Endothelial cell of umbilical vein (primary cell): ENCODE measurements at regions not wholly inside any gene's neighbourhood (a gene's known extent, or its start where the extent isn't known, plus 50 kb on each side); places are given as distances from the start of the nearest gene placed in this dataset.

Experiments
- BruUV-seq: library from RNA; stranded (reverse); fragments of 400-500 nt; replicated peaks from 2 replicates; lab custom pipeline; 2021; lab: Mats Ljungman, UMichigan
- CTCF ChIA-PET: fragments of 300-600, 350-600 bp; sonication (Branson Sonifier 250); formaldehyde crosslinking; loops from one replicate; lab custom pipeline; 2021; ENCODE audit warnings: antibody characterized with exemption, inconsistent platforms; lab: Charles Lee
- POLR2A ChIA-PET: fragments of 300-600, 350-600 bp; sonication (Branson Sonifier 250); formaldehyde crosslinking; loops from one replicate; lab custom pipeline; 2021; ENCODE audit warnings: antibody characterized with exemption, inconsistent platforms; lab: Charles Lee
- DNase-seq: peaks from one replicate; pipeline ENCODE4 v3.0.0-alpha.2; 2011; ENCODE audit warnings: low read depth, low spot score
- FAIRE-seq: peaks from 2 replicates; lab custom pipeline; 2011; peaks lifted over from hg19 to GRCh38; lab: Jason Lieb, UNC
- H2AFZ ChIP-seq: 2 replicates; pipeline ENCODE4 v1.6.0; 2012; ENCODE audit warnings: low read depth, low read length, control low read depth, inconsistent platforms
- H3K27ac ChIP-seq: 2 replicates; pipeline ENCODE4 v1.5.1; 2011; ENCODE audit warnings: low read depth, mild to moderate bottlenecking, control low read depth, low read length, moderate library complexity; ENCODE audit not compliant: insufficient read depth
- H3K27me3 ChIP-seq, 2 experiments: 2 replicates each; pipeline versions ENCODE4 v1.6.0 to v1.6.1; 2011; ENCODE audit warnings: low read length in 2 of 2, mixed read lengths in 1 of 2; ENCODE audit not compliant: control insufficient read depth in 2 of 2, insufficient read depth in 2 of 2
- H3K36me3 ChIP-seq, 2 experiments: 2 replicates in 1 of 2; 3 replicates in 1 of 2; pipeline ENCODE4 v1.5.1; 2011; ENCODE audit warnings: low read length in 2 of 2, mild to moderate bottlenecking in 1 of 2, moderate library complexity in 1 of 2; ENCODE audit not compliant: control insufficient read depth in 2 of 2, insufficient read depth in 2 of 2; ENCODE audit errors: extremely low read depth in 1 of 2
- H3K4me1 ChIP-seq: 3 replicates; pipeline ENCODE4 v1.5.1; 2011; ENCODE audit warnings: mild to moderate bottlenecking, low read length; ENCODE audit not compliant: control insufficient read depth, insufficient read depth; ENCODE audit errors: extremely low read depth
- H3K4me2 ChIP-seq: 2 replicates; pipeline ENCODE4 v1.6.1; 2011; ENCODE audit warnings: low read length, control low read depth, mixed read lengths; ENCODE audit not compliant: insufficient read depth
- H3K4me3 ChIP-seq, 3 experiments: fragments of 200-600 bp in 1 of 3; sonication (generic), shearing (Covaris generic) in 1 of 3; replicated peaks in 1 of 3; 2 replicates each; pipeline ENCODE4 v1.5.1; 2011 to 2016; ENCODE audit warnings: control low read depth in 3 of 3, low read length in 3 of 3, mild to moderate bottlenecking in 2 of 3, inconsistent platforms in 1 of 3, low read depth in 1 of 3, moderate library complexity in 1 of 3; ENCODE audit not compliant: insufficient read depth in 1 of 3
- H3K79me2 ChIP-seq: 2 replicates; pipeline ENCODE4 v1.6.0; 2012; ENCODE audit warnings: low read length, inconsistent platforms; ENCODE audit not compliant: control insufficient read depth, insufficient read depth
- H3K9ac ChIP-seq: replicated peaks from 2 replicates; pipeline ENCODE3; 2011; ENCODE audit warnings: low read length, control low read depth; ENCODE audit not compliant: insufficient read depth; ENCODE audit errors: extremely low read depth
- H3K9me1 ChIP-seq: replicated peaks from 3 replicates; pipeline ENCODE4 v1.6.0; 2011; ENCODE audit warnings: mild to moderate bottlenecking, low read length; ENCODE audit not compliant: control insufficient read depth, insufficient read depth; ENCODE audit errors: extremely low read depth
- H3K9me3 ChIP-seq: replicated peaks from 2 replicates; pipeline ENCODE4 v1.5.1; 2012; ENCODE audit warnings: low read length, inconsistent platforms; ENCODE audit not compliant: control insufficient read depth, insufficient read depth
- H4K20me1 ChIP-seq: replicated peaks from 2 replicates; pipeline ENCODE3; 2011; ENCODE audit warnings: mild to moderate bottlenecking, low read length; ENCODE audit not compliant: control insufficient read depth, insufficient read depth; ENCODE audit errors: extremely low read depth
- EZH2 ChIP-seq: IDR thresholded peaks from 2 replicates; pipeline ENCODE4 v1.6.1; 2012; ENCODE audit warnings: borderline replicate concordance, low read depth, mild to moderate bottlenecking, moderate library complexity, low read length, inconsistent platforms; ENCODE audit not compliant: severe bottlenecking
- FOS ChIP-seq: IDR thresholded peaks from 2 replicates; pipeline ENCODE4 v1.6.1; 2011; ENCODE audit warnings: mild to moderate bottlenecking, low read length, moderate library complexity, borderline replicate concordance; ENCODE audit not compliant: insufficient read depth
- GATA2 ChIP-seq: IDR thresholded peaks from 2 replicates; pipeline ENCODE4 v1.7.0; 2011; ENCODE audit warnings: low read depth, mild to moderate bottlenecking, moderate library complexity, mixed read lengths, low read length; ENCODE audit not compliant: insufficient read length, insufficient read depth
- JUN ChIP-seq: IDR thresholded peaks from 2 replicates; pipeline ENCODE4 v1.6.1; 2011; ENCODE audit warnings: borderline replicate concordance, low read depth; ENCODE audit not compliant: insufficient read length, insufficient read depth
- MYC ChIP-seq: IDR thresholded peaks from one replicate; pipeline ENCODE4 v1.6.1; 2011; ENCODE audit warnings: mild to moderate bottlenecking, low read depth, low read length
- POLR2A ChIP-seq: IDR thresholded peaks from 2 replicates; pipeline ENCODE4 v1.6.1; 2012; ENCODE audit warnings: low read depth, mild to moderate bottlenecking, control low read depth, low read length
- POLR2AphosphoS5 ChIP-seq: IDR thresholded peaks from 2 replicates; pipeline ENCODE4 v1.6.1; 2012; ENCODE audit warnings: low read depth, mild to moderate bottlenecking, control low read depth, low read length, moderate library complexity; ENCODE audit not compliant: insufficient read depth
- dilution Hi-C: fragments of 300-500 bp; cut with MboI; formaldehyde crosslinking; loops from one replicate; pipeline ENCODE4 v1.15.0; 2019; ENCODE audit warnings: low sequenced_read_pairs; ENCODE audit not compliant: extremely low pct_ligation_motif_present
- intact Hi-C: fragments of 100-400 bp; cut with micrococcal nuclease; formaldehyde crosslinking; loops from one replicate; pipeline ENCODE4 v1.10.0; 2022
- TF ChIP-seq, protein P1 (sequence below), 2 donors: IDR thresholded peaks; 1 replicate in 1 of 2; 2 replicates in 1 of 2; pipeline ENCODE4 v1.5.1; 2011; ENCODE audit warnings: low read length in 2 of 2, mild to moderate bottlenecking in 2 of 2, moderate library complexity in 2 of 2, control low read depth in 1 of 2, inconsistent platforms in 1 of 2, low read depth in 1 of 2; ENCODE audit not compliant: insufficient read depth in 1 of 2; ENCODE audit errors: extremely low read depth in 1 of 2
- TF ChIP-seq, protein P2 (sequence below): IDR thresholded peaks from 2 replicates; pipeline ENCODE4 v1.6.1; 2011; ENCODE audit not compliant: insufficient read depth, insufficient read length

DNA sequence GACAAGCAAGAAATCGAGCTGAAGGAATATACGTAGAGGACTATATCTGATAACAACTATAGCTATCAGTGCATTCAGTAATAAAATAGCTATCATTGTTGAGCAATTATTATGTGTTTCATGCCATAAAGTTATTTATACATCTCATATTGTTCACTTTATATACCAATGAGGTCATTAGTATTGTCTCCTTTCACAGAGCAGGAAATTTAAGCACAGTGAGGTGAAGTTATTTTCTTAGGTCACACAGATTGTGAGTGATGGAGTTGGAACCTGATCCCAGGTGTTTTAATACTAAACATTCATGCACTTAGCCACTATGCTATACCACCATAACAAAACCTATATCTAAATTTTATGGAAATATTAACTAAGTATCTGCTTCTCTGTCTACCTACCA lies 180.5 kb upstream of the DPYD start:
- no TSS peak for BruUV-seq
- H3K4me1 ChIP-seq, result peaks cover 10% of the 10 kb centered on the region
- H3K4me2 ChIP-seq, result peak overlapping the region; percentile 6
- H3K27ac ChIP-seq, result no peak overlapping the region
- CTCF ChIA-PET, result interaction anchor here (0.7 to 1.8 kb wide), 4 partner anchors 11 to 88 kb away, joined by 3 to 4 read pairs (median 4); no protein-coding TSS in a partner anchor
- TF ChIP-seq JUN (peak; percentile 75), POLR2A (no peak)
- intact Hi-C loops, result no loop called here
- H3K4me3 ChIP-seq, result no peak overlapping the region
- no peak for DNase-seq
- no peak overlapping the region for H2AFZ ChIP-seq
- dilution Hi-C loops, result no loop called here
- no peaks in the 10 kb centered on the region for H3K79me2 ChIP-seq
- POLR2A ChIA-PET, result interaction anchor here (1.2 kb wide), 1 partner anchor 15 kb away, joined by 4 read pairs; no protein-coding TSS in a partner anchor
- H3K27me3 ChIP-seq, result no peaks in the 10 kb centered on the region
- H3K9me1 ChIP-seq, result no peaks in the 10 kb centered on the region
- H3K9ac ChIP-seq, result no peak overlapping the region
- no peaks in the 10 kb centered on the region for H3K9me3 ChIP-seq
- H3K36me3 ChIP-seq, result no peaks in the 10 kb centered on the region
- no peaks in the 10 kb centered on the region for H4K20me1 ChIP-seq
- no peak for FAIRE-seq

DNA sequence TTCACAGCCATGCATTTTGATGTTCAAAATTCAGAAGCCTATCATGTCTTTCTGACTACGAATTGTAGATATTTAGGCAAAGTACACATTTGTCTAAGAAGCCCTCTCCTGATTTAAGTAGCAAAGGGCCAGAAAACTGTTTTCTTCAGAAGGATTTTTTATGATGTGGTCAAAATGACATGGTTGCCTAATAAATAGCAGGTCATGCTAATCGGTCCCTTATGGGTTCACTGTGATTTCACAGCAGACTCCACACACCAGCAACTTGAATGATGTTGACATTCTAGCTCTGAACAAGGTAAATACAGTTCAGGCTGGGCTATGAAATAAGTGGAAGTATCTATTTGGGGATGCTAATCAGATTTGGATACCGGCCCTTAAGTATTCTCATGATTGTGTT lies 178.7 kb upstream of the DPYD start:
- Histone ChIP-seq H3K9me3 (no peaks in the 10 kb centered on the region), H3K4me1 (peaks cover 10% of the 10 kb centered on the region)
- FAIRE-seq, result no peak

More for the DNA sequence above, 178.7 kb upstream of the DPYD start:
- no peaks in the 10 kb centered on the region for H3K36me3 ChIP-seq
- no peak overlapping the region for H3K4me3 ChIP-seq
- TF ChIP-seq EZH2, result no peak
- TF ChIP-seq JUN, result no peak
- TF ChIP-seq MYC, result no peak
- no peak for TF ChIP-seq POLR2A
- TF ChIP-seq GATA2, result no peak
- TF ChIP-seq FOS, result no peak
- no peak for TF ChIP-seq POLR2AphosphoS5
- TF ChIP-seq, protein P1, sequence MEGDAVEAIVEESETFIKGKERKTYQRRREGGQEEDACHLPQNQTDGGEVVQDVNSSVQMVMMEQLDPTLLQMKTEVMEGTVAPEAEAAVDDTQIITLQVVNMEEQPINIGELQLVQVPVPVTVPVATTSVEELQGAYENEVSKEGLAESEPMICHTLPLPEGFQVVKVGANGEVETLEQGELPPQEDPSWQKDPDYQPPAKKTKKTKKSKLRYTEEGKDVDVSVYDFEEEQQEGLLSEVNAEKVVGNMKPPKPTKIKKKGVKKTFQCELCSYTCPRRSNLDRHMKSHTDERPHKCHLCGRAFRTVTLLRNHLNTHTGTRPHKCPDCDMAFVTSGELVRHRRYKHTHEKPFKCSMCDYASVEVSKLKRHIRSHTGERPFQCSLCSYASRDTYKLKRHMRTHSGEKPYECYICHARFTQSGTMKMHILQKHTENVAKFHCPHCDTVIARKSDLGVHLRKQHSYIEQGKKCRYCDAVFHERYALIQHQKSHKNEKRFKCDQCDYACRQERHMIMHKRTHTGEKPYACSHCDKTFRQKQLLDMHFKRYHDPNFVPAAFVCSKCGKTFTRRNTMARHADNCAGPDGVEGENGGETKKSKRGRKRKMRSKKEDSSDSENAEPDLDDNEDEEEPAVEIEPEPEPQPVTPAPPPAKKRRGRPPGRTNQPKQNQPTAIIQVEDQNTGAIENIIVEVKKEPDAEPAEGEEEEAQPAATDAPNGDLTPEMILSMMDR (IDR thresholded peaks at IDR 0.05; ENCODE audit: extremely low read depth in 1 of 2, insufficient read depth in 1 of 2, low read depth in 1 of 2, low read length in 2 of 2), result no peak
- TF ChIP-seq, protein P2, sequence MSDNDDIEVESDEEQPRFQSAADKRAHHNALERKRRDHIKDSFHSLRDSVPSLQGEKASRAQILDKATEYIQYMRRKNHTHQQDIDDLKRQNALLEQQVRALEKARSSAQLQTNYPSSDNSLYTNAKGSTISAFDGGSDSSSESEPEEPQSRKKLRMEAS, result no peak
- DNase-seq, result no peak
- H3K79me2 ChIP-seq, result no peaks in the 10 kb centered on the region
- H3K27ac ChIP-seq, result no peak overlapping the region
- H3K27me3 ChIP-seq, result no peaks in the 10 kb centered on the region
- H2AFZ ChIP-seq, result no peak overlapping the region
- intact Hi-C loops (no loop called here), dilution Hi-C loops (no loop called here)
- H3K9ac ChIP-seq, result no peak overlapping the region
- H4K20me1 ChIP-seq, result no peaks in the 10 kb centered on the region
- H3K9me1 ChIP-seq, result no peaks in the 10 kb centered on the region
- H3K4me2 ChIP-seq, result no peak overlapping the region
- BruUV-seq, result no TSS peak
- CTCF ChIA-PET, result interaction anchor here (1.2 kb wide), 1 partner anchor 9 kb away, joined by 3 read pairs; no protein-coding TSS in a partner anchor
- POLR2A ChIA-PET, result no interaction called here
